Breast epithelium (tissue), 4 donors: ENCODE measurements at regions not wholly inside any gene's neighbourhood (a gene's known extent, or its start where the extent isn't known, plus 50 kb on each side); places are given as distances from the start of the nearest gene placed in this dataset.

Experiments used
- DNase-seq, 2 donors: peaks; one replicate each; pipeline ENCODE4 v3.0.0-alpha.2; 2019; ENCODE audit warnings: low spot score in 2 of 2
- H3K27ac ChIP-seq, 2 donors: fragments of 200-600 bp; sonication (generic) in 1 of 2; one replicate each; pipeline ENCODE4 v1.5.1; 2016 to 2019; ENCODE audit warnings: mild to moderate bottlenecking in 1 of 2
- H3K27me3 ChIP-seq, 2 donors: fragments of 200-600 bp; sonication (generic) in 1 of 2; one replicate each; pipeline versions ENCODE4 v1.5.1 to v1.6.0; 2017 to 2019; ENCODE audit warnings: control low read depth in 1 of 2, mild to moderate bottlenecking in 1 of 2
- H3K36me3 ChIP-seq: fragments of 200-600 bp; one replicate; pipeline ENCODE4 v1.5.1; 2019
- H3K4me1 ChIP-seq, 2 donors: fragments of 200-600 bp; sonication (generic); one replicate each; pipeline ENCODE4 v1.5.1; 2016 to 2019; ENCODE audit warnings: control low read depth in 1 of 2
- H3K4me3 ChIP-seq, 3 donors: fragments of 200-600 bp; sonication (generic); 1 replicate in 2 of 3; 2 replicates in 1 of 3; pipeline ENCODE4 v1.5.1; 2016 to 2019; ENCODE audit warnings: mild to moderate bottlenecking in 3 of 3, moderate library complexity in 2 of 3
- H3K9me3 ChIP-seq, 2 donors: fragments of 200-600 bp; sonication (generic) in 1 of 2; one replicate each; pipeline ENCODE4 v1.5.1; 2016 to 2019; ENCODE audit warnings: control low read depth in 1 of 2
- CTCF ChIP-seq, 3 donors: fragments of 450-650 bp; IDR thresholded peaks; one replicate each; pipeline ENCODE4 v1.5.1; 2016 to 2017; ENCODE audit warnings: antibody characterized with exemption in 3 of 3, mild to moderate bottlenecking in 3 of 3, moderate library complexity in 3 of 3
- POLR2A ChIP-seq: fragments of 450-650 bp; IDR thresholded peaks from one replicate; pipeline ENCODE4 v1.6.1; 2016; ENCODE audit warnings: antibody characterized with exemption, mild to moderate bottlenecking, moderate library complexity
- POLR2AphosphoS5 ChIP-seq, 3 donors: sonication (generic); formaldehyde crosslinking; IDR thresholded peaks; one replicate each; pipeline ENCODE4 v1.6.1; 2017; ENCODE audit warnings: antibody characterized with exemption in 3 of 3
- intact Hi-C: fragments of 100-400 bp; cut with DNase I; formaldehyde crosslinking; loops from one replicate; pipeline ENCODE4 v1.15.1; 2023; ENCODE audit warnings: low total_unique reads

- Histone ChIP-seq H3K36me3 (no peaks in the 10 kb centered on the region), H3K9me3 (no peaks in the 10 kb centered on the region), H3K4me3 (no peak overlapping the region), H3K27ac (no peak overlapping the region), H3K4me1 (no peaks in the 10 kb centered on the region), H3K27me3 (peaks cover 0 to 62% of the 10 kb centered on the region in 2 donors)
- DNase-seq, result no peak
- intact Hi-C loops, result no loop called here
- TF ChIP-seq CTCF (IDR thresholded peaks at IDR 0.05) (no peak), POLR2A (no peak), POLR2AphosphoS5 (IDR thresholded peaks at IDR 0.05) (no peak)
Measured at GRCh38 chr22:48147831-48148230, 1385.4 kb downstream of the TBC1D22A start.

GRCh38 chr22:48147404-48147803 lies 1385.0 kb downstream of the TBC1D22A start:
- DNase-seq, result no peak
- Histone ChIP-seq H3K27ac (no peak overlapping the region), H3K4me1 (no peaks in the 10 kb centered on the region), H3K4me3 (no peak overlapping the region), H3K9me3 (no peaks in the 10 kb centered on the region), H3K36me3 (no peaks in the 10 kb centered on the region), H3K27me3 (peaks cover 0 to 58% of the 10 kb centered on the region in 2 donors)
- intact Hi-C loops, result no loop called here
- TF ChIP-seq POLR2AphosphoS5 (IDR thresholded peaks at IDR 0.05) (no peak), CTCF (IDR thresholded peaks at IDR 0.05) (no peak), POLR2A (no peak)

- no peak for DNase-seq
- TF ChIP-seq CTCF (IDR thresholded peaks at IDR 0.05) (no peak), POLR2AphosphoS5 (IDR thresholded peaks at IDR 0.05) (no peak), POLR2A (no peak)
Measured at GRCh38 chr22:48146426-48146825, 1384.0 kb downstream of the TBC1D22A start.

GRCh38 chr22:48145738-48146137 lies 1383.3 kb downstream of the TBC1D22A start:
- TF ChIP-seq CTCF (IDR thresholded peaks at IDR 0.05) (no peak), POLR2A (no peak), POLR2AphosphoS5 (IDR thresholded peaks at IDR 0.05) (no peak)
- no peaks in the 10 kb centered on the region for H3K4me1 ChIP-seq

More at GRCh38 chr22:48146426-48146825, 1384.0 kb downstream of the TBC1D22A start:
- Histone ChIP-seq H3K27ac (no peak overlapping the region), H3K27me3 (peaks cover 0 to 55% of the 10 kb centered on the region in 2 donors), H3K4me3 (no peak overlapping the region), H3K4me1 (no peaks in the 10 kb centered on the region), H3K9me3 (no peaks in the 10 kb centered on the region), H3K36me3 (no peaks in the 10 kb centered on the region)
- intact Hi-C loops, result no loop called here

GRCh38 chr22:48144318-48144717 lies 1381.9 kb downstream of the TBC1D22A start:
- H3K9me3 ChIP-seq, result no peaks in the 10 kb centered on the region

More at GRCh38 chr22:48145738-48146137, 1383.3 kb downstream of the TBC1D22A start:
- H3K27ac ChIP-seq, result no peak overlapping the region
- no peaks in the 10 kb centered on the region for H3K9me3 ChIP-seq
- intact Hi-C loops, result no loop called here
- H3K4me3 ChIP-seq, result no peak overlapping the region
- peaks cover 0 to 55% of the 10 kb centered on the region in 2 donors for H3K27me3 ChIP-seq
- no peaks in the 10 kb centered on the region for H3K36me3 ChIP-seq
- DNase-seq, result no peak

More at GRCh38 chr22:48144318-48144717, 1381.9 kb downstream of the TBC1D22A start:
- Histone ChIP-seq H3K27me3 (peaks cover 0 to 55% of the 10 kb centered on the region in 2 donors), H3K4me3 (no peak overlapping the region), H3K27ac (no peak overlapping the region), H3K36me3 (no peaks in the 10 kb centered on the region), H3K4me1 (no peaks in the 10 kb centered on the region)
- TF ChIP-seq POLR2A (no peak), CTCF (IDR thresholded peaks at IDR 0.05) (no peak), POLR2AphosphoS5 (IDR thresholded peaks at IDR 0.05) (no peak)
- no peak for DNase-seq
- intact Hi-C loops, result no loop called here
